ENCODE measurements at regions not wholly inside any gene's neighbourhood (a gene's known extent, or its start where the extent isn't known, plus 50 kb on each side); places are given as distances from the start of the nearest gene placed in this dataset.

GRCh38 chr1:219483530-219483929, 129.4 kb downstream of the ZC3H11B start:
- Histone ChIP-seq H3K4me3 (ENCODE audit: insufficient read depth, low read depth, low read length) (no peak overlapping the region), H3K9me3 (ENCODE audit: control insufficient read depth, low read length) (no peaks in the 10 kb centered on the region), H3K27me3 (ENCODE audit: control insufficient read depth, insufficient read depth, low read length, poor library complexity, severe bottlenecking) (no peaks in the 10 kb centered on the region), H3K27ac (ENCODE audit: insufficient read depth, low read depth, low read length, poor library complexity, severe bottlenecking) (no peak overlapping the region), H3K36me3 (ENCODE audit: control insufficient read depth, insufficient read depth, low read length) (no peaks in the 10 kb centered on the region), H3K4me1 (ENCODE audit: control insufficient read depth, insufficient read depth, low read length) (peaks cover 4% of the 10 kb centered on the region)
- no CpG with 5 or more reads among the region's 1 CpG for WGBS, 2 experiments

DNA sequence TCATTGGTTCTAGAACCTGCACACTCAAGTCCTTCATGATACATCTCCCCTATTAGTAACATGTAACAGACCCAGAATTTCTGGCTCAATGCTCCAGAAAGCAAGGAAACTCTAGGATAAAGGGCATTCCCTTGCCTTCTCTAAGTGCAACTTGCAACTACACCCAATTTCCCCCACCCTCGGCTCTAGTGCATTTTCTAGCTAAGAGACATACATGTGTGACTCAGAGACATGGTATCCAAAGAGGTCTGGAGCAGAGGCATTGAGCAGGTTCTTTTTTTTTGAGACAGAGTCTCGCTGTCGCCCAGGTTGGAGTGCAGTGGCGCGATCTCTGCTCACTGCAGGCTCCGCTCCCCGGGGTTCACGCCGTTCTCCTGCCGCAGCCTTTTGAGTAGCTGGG, 132.9 kb downstream of the ZC3H11B start:
- 89 to 95% methylated on average over 10 of the region's 10 CpGs for WGBS, 2 experiments
- no peak overlapping the region for H3K27ac ChIP-seq (ENCODE audit: insufficient read depth, low read depth, low read length, poor library complexity, severe bottlenecking)
- H3K36me3 ChIP-seq (ENCODE audit: control insufficient read depth, insufficient read depth, low read length) = no peaks in the 10 kb centered on the region
- no peak overlapping the region for H3K4me3 ChIP-seq (ENCODE audit: insufficient read depth, low read depth, low read length)
- H3K9me3 ChIP-seq (ENCODE audit: control insufficient read depth, low read length) = no peaks in the 10 kb centered on the region
- peaks cover 4% of the 10 kb centered on the region for H3K4me1 ChIP-seq (ENCODE audit: control insufficient read depth, insufficient read depth, low read length)
- no peaks in the 10 kb centered on the region for H3K27me3 ChIP-seq (ENCODE audit: control insufficient read depth, insufficient read depth, low read length, poor library complexity, severe bottlenecking)

GRCh38 chr1:219478811-219479210, 134.1 kb downstream of the ZC3H11B start:
- Histone ChIP-seq H3K27ac (ENCODE audit: insufficient read depth, low read depth, low read length, poor library complexity, severe bottlenecking) (no peak overlapping the region), H3K4me3 (ENCODE audit: insufficient read depth, low read depth, low read length) (no peak overlapping the region), H3K9me3 (ENCODE audit: control insufficient read depth, low read length) (no peaks in the 10 kb centered on the region), H3K36me3 (ENCODE audit: control insufficient read depth, insufficient read depth, low read length) (no peaks in the 10 kb centered on the region), H3K4me1 (ENCODE audit: control insufficient read depth, insufficient read depth, low read length) (peaks cover 4% of the 10 kb centered on the region), H3K27me3 (ENCODE audit: control insufficient read depth, insufficient read depth, low read length, poor library complexity, severe bottlenecking) (no peaks in the 10 kb centered on the region)
- WGBS, 2 experiments = 74 to 77% methylated on average over 3 of the region's 3 CpGs

DNA sequence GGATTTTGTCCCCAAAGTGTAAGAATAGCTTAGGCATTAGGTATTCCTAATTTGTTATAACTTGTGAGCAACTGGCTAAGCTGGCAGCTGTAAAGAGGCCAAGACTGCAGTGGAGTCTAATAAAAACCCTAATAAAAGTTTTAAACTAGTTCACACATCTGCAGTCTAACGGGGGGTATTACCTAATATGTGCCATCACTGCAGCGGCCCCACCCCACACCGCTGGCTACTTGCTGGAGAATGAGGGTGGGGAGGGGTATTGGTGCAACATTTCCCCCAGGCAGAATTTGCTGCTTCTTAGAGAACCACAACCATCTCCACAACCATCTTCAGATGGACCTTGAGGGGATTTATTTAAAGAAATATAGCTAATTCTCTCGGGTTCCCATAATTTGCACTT, 135.0 kb downstream of the ZC3H11B start:
- no peak overlapping the region for H3K27ac ChIP-seq (ENCODE audit: insufficient read depth, low read depth, low read length, poor library complexity, severe bottlenecking)
- peaks cover 4% of the 10 kb centered on the region for H3K4me1 ChIP-seq (ENCODE audit: control insufficient read depth, insufficient read depth, low read length)
- H3K9me3 ChIP-seq (ENCODE audit: control insufficient read depth, low read length) = no peaks in the 10 kb centered on the region
- 92 to 96% methylated on average over 2 to 4 of the region's 4 CpGs for WGBS, 2 experiments
- H3K36me3 ChIP-seq (ENCODE audit: control insufficient read depth, insufficient read depth, low read length) = no peaks in the 10 kb centered on the region
- H3K27me3 ChIP-seq (ENCODE audit: control insufficient read depth, insufficient read depth, low read length, poor library complexity, severe bottlenecking) = no peaks in the 10 kb centered on the region
- no peak overlapping the region for H3K4me3 ChIP-seq (ENCODE audit: insufficient read depth, low read depth, low read length)

DNA sequence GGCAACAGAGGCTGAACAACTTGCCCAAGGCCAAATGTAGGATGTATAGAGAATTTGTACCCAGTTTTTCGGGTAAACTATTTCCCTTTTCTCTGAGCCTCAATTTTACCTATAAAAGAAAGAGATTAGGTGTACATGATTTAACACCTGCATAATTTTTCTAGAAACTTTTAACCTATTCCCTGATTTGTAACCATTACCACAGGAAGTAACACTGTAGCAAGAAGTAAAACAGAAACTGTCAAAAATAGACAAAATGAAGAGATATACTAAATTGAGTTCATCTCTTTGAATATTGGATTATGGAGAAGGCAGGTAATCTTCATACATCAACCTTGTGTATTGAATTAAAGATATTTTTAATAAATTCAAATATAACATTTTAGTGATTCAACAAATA, 136.2 kb downstream of the ZC3H11B start:
- WGBS, 2 experiments = 100% methylated on average over 1 of the region's 1 CpG; no CpG with 5 or more reads in 1 of the 2 experiments

GRCh38 chr1:219476116-219476515, 136.8 kb downstream of the ZC3H11B start:
- Histone ChIP-seq H3K27me3 (ENCODE audit: control insufficient read depth, insufficient read depth, low read length, poor library complexity, severe bottlenecking) (no peaks in the 10 kb centered on the region), H3K4me3 (ENCODE audit: insufficient read depth, low read depth, low read length) (no peak overlapping the region), H3K27ac (ENCODE audit: insufficient read depth, low read depth, low read length, poor library complexity, severe bottlenecking) (no peak overlapping the region), H3K9me3 (ENCODE audit: control insufficient read depth, low read length) (no peaks in the 10 kb centered on the region), H3K4me1 (ENCODE audit: control insufficient read depth, insufficient read depth, low read length) (peaks cover 4% of the 10 kb centered on the region), H3K36me3 (ENCODE audit: control insufficient read depth, insufficient read depth, low read length) (no peaks in the 10 kb centered on the region)
- WGBS, 2 experiments = 91 to 97% methylated on average over 2 of the region's 2 CpGs

More for the DNA sequence above, 136.2 kb downstream of the ZC3H11B start:
- no peaks in the 10 kb centered on the region for H3K9me3 ChIP-seq (ENCODE audit: control insufficient read depth, low read length)
- no peaks in the 10 kb centered on the region for H3K27me3 ChIP-seq (ENCODE audit: control insufficient read depth, insufficient read depth, low read length, poor library complexity, severe bottlenecking)
- H3K4me3 ChIP-seq (ENCODE audit: insufficient read depth, low read depth, low read length) = no peak overlapping the region
- peaks cover 4% of the 10 kb centered on the region for H3K4me1 ChIP-seq (ENCODE audit: control insufficient read depth, insufficient read depth, low read length)
- no peak overlapping the region for H3K27ac ChIP-seq (ENCODE audit: insufficient read depth, low read depth, low read length, poor library complexity, severe bottlenecking)
- no peaks in the 10 kb centered on the region for H3K36me3 ChIP-seq (ENCODE audit: control insufficient read depth, insufficient read depth, low read length)

DNA sequence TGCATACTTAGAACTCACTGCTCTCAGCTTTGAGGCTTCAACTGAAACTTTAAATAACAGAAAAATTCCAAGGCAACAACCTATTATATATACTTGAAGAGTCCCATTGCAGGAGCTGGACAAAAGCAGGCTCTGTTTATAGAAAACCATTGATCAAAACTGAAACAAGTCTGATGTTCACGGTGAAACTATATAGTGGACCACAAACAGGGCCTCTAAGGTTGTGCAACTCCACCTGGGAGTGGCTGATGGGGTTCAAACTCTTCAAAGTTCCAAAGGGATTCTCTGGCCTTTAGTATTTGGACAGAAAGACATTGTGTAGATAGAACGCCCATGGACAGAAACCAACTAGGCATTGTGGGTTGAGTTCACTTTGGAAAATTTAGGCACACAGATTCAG, 140.3 kb downstream of the ZC3H11B start:
- no peaks in the 10 kb centered on the region for H3K36me3 ChIP-seq (ENCODE audit: control insufficient read depth, insufficient read depth, low read length)
- no peak overlapping the region for H3K27ac ChIP-seq (ENCODE audit: insufficient read depth, low read depth, low read length, poor library complexity, severe bottlenecking)
- H3K4me3 ChIP-seq (ENCODE audit: insufficient read depth, low read depth, low read length) = no peak overlapping the region
- H3K9me3 ChIP-seq (ENCODE audit: control insufficient read depth, low read length) = no peaks in the 10 kb centered on the region
- H3K4me1 ChIP-seq (ENCODE audit: control insufficient read depth, insufficient read depth, low read length) = no peaks in the 10 kb centered on the region
- WGBS, 2 experiments = 96% methylated on average over 2 of the region's 2 CpGs
- no peaks in the 10 kb centered on the region for H3K27me3 ChIP-seq (ENCODE audit: control insufficient read depth, insufficient read depth, low read length, poor library complexity, severe bottlenecking)

- no peaks in the 10 kb centered on the region for H3K4me1 ChIP-seq (ENCODE audit: control insufficient read depth, insufficient read depth, low read length)
- no peak overlapping the region for H3K4me3 ChIP-seq (ENCODE audit: insufficient read depth, low read depth, low read length)
- H3K36me3 ChIP-seq (ENCODE audit: control insufficient read depth, insufficient read depth, low read length) = no peaks in the 10 kb centered on the region
- WGBS, 2 experiments = 86 to 89% methylated on average over 2 of the region's 2 CpGs
- H3K27ac ChIP-seq (ENCODE audit: insufficient read depth, low read depth, low read length, poor library complexity, severe bottlenecking) = no peak overlapping the region
- no peaks in the 10 kb centered on the region for H3K27me3 ChIP-seq (ENCODE audit: control insufficient read depth, insufficient read depth, low read length, poor library complexity, severe bottlenecking)
- H3K9me3 ChIP-seq (ENCODE audit: control insufficient read depth, low read length) = no peaks in the 10 kb centered on the region
These were observed 145.4 kb downstream of the ZC3H11B start for GRCh38 chr1:219467524-219467923.

DNA sequence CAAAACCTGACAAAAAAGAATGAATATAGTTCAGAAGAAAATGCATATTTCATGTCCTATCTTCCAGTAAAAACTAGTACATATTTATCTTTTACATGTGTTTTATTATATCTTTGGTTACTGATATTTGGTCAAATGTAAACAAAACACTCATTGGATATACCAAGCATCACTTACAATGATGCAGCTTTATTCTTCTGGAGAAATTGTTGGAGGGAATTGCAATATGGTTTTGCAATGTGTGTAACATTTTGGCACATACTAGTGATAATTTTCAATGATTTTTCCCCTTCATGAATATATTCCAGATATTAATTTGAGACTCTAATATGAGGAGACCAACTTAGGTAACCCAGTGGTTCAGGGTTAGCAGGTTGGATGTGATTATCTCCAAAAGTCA, 146.1 kb downstream of the ZC3H11B start:
- H3K27ac ChIP-seq (ENCODE audit: insufficient read depth, low read depth, low read length, poor library complexity, severe bottlenecking) = no peak overlapping the region
- H3K27me3 ChIP-seq (ENCODE audit: control insufficient read depth, insufficient read depth, low read length, poor library complexity, severe bottlenecking) = no peaks in the 10 kb centered on the region
- H3K36me3 ChIP-seq (ENCODE audit: control insufficient read depth, insufficient read depth, low read length) = no peaks in the 10 kb centered on the region
- H3K9me3 ChIP-seq (ENCODE audit: control insufficient read depth, low read length) = no peaks in the 10 kb centered on the region
- H3K4me3 ChIP-seq (ENCODE audit: insufficient read depth, low read depth, low read length) = no peak overlapping the region
- H3K4me1 ChIP-seq (ENCODE audit: control insufficient read depth, insufficient read depth, low read length) = no peaks in the 10 kb centered on the region

DNA sequence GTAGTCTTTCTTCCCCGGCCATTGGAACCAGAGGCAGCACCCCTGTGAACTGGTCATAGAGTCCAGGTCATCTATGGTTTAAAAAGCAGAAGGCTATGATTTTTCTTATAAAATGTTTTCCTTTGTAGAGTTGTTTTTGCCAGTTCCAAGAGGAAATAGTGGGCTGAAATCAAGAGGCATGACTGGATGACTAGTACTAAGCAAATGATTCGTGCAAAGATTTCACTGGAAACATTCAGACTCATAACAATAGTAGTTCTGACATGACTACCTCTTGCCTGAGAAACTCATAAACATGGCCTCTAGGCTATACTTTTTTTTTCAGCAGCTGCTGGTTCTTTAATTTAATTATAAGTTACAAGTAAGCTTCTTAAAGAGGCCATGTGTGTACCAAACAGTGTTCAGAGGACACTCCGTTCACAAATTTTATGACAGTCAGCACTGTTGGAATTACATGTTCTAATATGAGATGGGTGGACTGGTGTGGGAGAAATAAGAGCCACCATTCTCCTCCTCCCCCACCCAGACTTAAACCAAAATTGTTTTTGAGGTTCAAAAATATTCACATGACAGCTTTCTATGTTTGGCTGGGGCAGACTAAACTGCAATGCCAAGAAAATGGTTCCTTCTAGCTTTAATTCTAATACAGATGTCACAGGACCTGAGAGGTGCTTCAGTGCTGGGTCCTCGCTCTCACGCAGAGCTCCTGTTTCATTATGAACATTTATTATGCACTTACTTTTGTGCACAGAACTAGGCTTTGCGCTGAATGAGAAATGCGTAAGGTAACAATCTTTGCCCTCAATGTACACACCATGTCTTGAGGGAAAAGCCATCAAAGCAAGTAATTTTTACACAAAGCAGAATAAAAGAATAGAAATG, 147.5 kb downstream of the ZC3H11B start:
- H3K27me3 ChIP-seq (ENCODE audit: control insufficient read depth, insufficient read depth, low read length, poor library complexity, severe bottlenecking) = no peaks in the 10 kb centered on the region
- H3K36me3 ChIP-seq (ENCODE audit: control insufficient read depth, insufficient read depth, low read length) = no peaks in the 10 kb centered on the region
- no peaks in the 10 kb centered on the region for H3K4me1 ChIP-seq (ENCODE audit: control insufficient read depth, insufficient read depth, low read length)

More for the DNA sequence above, 147.5 kb downstream of the ZC3H11B start:
- no peak overlapping the region for H3K4me3 ChIP-seq (ENCODE audit: insufficient read depth, low read depth, low read length)
- no peak overlapping the region for H3K27ac ChIP-seq (ENCODE audit: insufficient read depth, low read depth, low read length, poor library complexity, severe bottlenecking)
- H3K9me3 ChIP-seq (ENCODE audit: control insufficient read depth, low read length) = no peaks in the 10 kb centered on the region
- 97 to 99% methylated on average over 6 to 7 of the region's 7 CpGs for WGBS, 2 experiments
